PC-3 (cell line): ENCODE measurements at regions not wholly inside any gene's neighbourhood (a gene's known extent, or its start where the extent isn't known, plus 50 kb on each side); places are given as distances from the start of the nearest gene placed in this dataset.
A peak's percentile ranks its signal among the peaks of the same experiment; 100 is the strongest.

Source experiments
- CTCF ChIP-seq: fragments of 300-600 bp; sonication (generic); conservative IDR thresholded peaks from 2 replicates; pipeline ENCODE4 v1.5.1; 2017; ENCODE audit warnings: antibody characterized with exemption, low read depth, mild to moderate bottlenecking, low read length
- EZH2 ChIP-seq: fragments of 300-600 bp; sonication (generic); IDR thresholded peaks from one replicate; pipeline ENCODE4 v1.6.1; 2017; ENCODE audit warnings: antibody characterized with exemption, mild to moderate bottlenecking, low read length; ENCODE audit not compliant: unreplicated experiment
- EZH2phosphoT487 ChIP-seq: fragments of 300-600 bp; sonication (generic); IDR thresholded peaks from 2 replicates; pipeline ENCODE4 v1.6.1; 2018; ENCODE audit warnings: mild to moderate bottlenecking, antibody characterized with exemption, low read length, borderline replicate concordance

- TF ChIP-seq CTCF (peak; percentile 32; the same call in 1 of the 2 replicates), EZH2 (no peak), EZH2phosphoT487 (no peak)
Observed at GRCh38 chr5:111670826-111671492, 86.0 kb downstream of the NREP start.
